ENCODE measurements at regions not wholly inside any gene's neighbourhood (a gene's known extent, or its start where the extent isn't known, plus 50 kb on each side); places are given as distances from the start of the nearest gene placed in this dataset.

DNA sequence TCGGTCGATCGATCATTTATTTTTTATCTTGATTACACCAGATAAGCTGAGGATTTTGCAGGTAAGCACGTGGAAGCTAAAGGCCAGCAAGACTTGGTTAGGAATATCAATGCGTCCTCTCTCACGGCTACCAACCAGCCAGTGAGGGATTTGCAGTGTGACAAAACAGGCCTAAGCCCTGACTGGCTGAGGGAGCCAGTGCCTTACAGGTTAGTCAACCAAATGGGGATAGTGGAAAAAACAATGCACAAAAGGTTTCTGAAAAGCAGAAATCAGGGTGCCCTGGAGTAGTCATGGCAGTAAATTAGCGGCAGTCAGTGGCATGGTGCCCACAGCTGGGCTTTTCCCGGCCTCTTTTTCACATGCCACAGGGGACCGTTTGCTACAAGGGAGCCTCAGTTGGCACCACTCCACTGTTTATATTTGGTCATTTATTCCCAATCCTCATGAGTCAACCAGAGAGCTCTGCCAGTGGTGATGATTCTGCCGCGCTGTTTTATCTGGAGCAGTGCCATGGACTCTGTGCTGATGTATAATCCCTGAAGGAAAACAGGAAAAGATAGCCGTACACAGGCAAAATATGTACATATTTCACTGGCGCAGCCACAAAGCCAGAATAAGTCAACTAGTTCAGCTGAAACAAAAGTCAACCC lies 167.6 kb downstream of the RHOU start:
- Mint-ChIP-seq H3K27me3 (ENCODE audit: low read depth) (peaks cover 10% of the 10 kb centered on the region), H3K4me1 (ENCODE audit: low read depth) (peaks cover 5% of the 10 kb centered on the region), H3K9me3 (ENCODE audit: insufficient read depth) (no peaks in the 10 kb centered on the region), H3K4me3 (no peak overlapping the region), H3K36me3 (ENCODE audit: low read depth) (no peaks in the 10 kb centered on the region), H3K27ac (no peak overlapping the region)
- no peak for DNase-seq
- ATAC-seq = no peak
- ChIA-PET POLR2A (no interaction called here), CTCF (no interaction called here)

DNA sequence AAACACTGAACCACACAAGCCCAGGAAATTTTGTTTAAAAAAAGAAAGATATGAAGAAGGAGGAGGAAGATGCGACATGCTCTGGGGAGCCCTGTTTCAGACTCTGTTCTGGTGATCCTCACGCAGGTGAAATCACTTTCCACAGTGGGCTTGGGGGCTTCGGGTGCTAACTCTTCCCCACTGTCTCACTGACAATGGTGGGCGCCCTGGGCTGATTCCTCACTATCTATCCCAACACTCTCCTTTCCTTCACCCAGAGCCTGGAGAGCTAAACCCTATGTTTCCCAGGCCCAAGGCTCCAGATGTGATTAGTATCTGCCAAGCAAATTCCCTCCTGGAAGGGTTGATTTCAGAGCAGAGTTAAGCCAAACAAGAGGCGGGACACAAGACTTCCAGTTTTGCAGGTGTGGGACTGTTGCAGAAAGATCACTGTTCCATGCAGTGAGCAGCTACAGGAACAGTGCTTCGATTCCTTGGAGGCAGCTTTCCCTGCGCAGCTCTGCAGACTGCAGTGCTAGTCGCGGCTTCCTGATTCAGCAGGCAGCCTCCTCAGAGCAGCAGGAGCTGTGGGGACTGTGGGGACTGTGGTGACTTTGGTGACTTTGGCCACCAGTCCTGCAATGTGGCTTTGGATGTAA lies 168.3 kb downstream of the RHOU start:
- CTCF ChIA-PET = no interaction called here
- Mint-ChIP-seq H3K27ac (no peak overlapping the region), H3K9me3 (ENCODE audit: insufficient read depth) (no peaks in the 10 kb centered on the region), H3K4me3 (no peak overlapping the region), H3K4me1 (ENCODE audit: low read depth) (peaks cover 5% of the 10 kb centered on the region), H3K27me3 (ENCODE audit: low read depth) (peaks cover 10% of the 10 kb centered on the region), H3K36me3 (ENCODE audit: low read depth) (no peaks in the 10 kb centered on the region)
- ATAC-seq = no peak
- no peak for DNase-seq
- POLR2A ChIA-PET = no interaction called here

- no peak for ATAC-seq
- Mint-ChIP-seq H3K36me3 (ENCODE audit: low read depth) (no peaks in the 10 kb centered on the region), H3K27ac (no peak overlapping the region), H3K4me3 (no peak overlapping the region), H3K9me3 (ENCODE audit: insufficient read depth) (no peaks in the 10 kb centered on the region), H3K4me1 (ENCODE audit: low read depth) (peaks cover 5% of the 10 kb centered on the region), H3K27me3 (ENCODE audit: low read depth) (peaks cover 12% of the 10 kb centered on the region)
- DNase-seq = no peak
- ChIA-PET POLR2A (no interaction called here), CTCF (no interaction called here)
Measured at GRCh38 chr1:228904222-228904621, 168.9 kb downstream of the RHOU start.

GRCh38 chr1:228905701-228906101 lies 170.4 kb downstream of the RHOU start:
- H3K27ac Mint-ChIP-seq = no peak overlapping the region
- no peak overlapping the region for H3K4me3 Mint-ChIP-seq
- DNase-seq (no peak), ATAC-seq (no peak)
- CTCF ChIA-PET = no interaction called here
- POLR2A ChIA-PET = no interaction called here
- peaks cover 5% of the 10 kb centered on the region for H3K4me1 Mint-ChIP-seq (ENCODE audit: low read depth)
- H3K36me3 Mint-ChIP-seq (ENCODE audit: low read depth) = no peaks in the 10 kb centered on the region
- H3K9me3 Mint-ChIP-seq (ENCODE audit: insufficient read depth) = no peaks in the 10 kb centered on the region
- H3K27me3 Mint-ChIP-seq (ENCODE audit: low read depth) = peaks cover 9% of the 10 kb centered on the region

GRCh38 chr1:228906223-228906860 lies 171.1 kb downstream of the RHOU start:
- Mint-ChIP-seq H3K36me3 (ENCODE audit: low read depth) (no peaks in the 10 kb centered on the region), H3K4me1 (ENCODE audit: low read depth) (peaks cover 5% of the 10 kb centered on the region), H3K4me3 (no peak overlapping the region), H3K27ac (peak overlapping the region; percentile 14), H3K27me3 (ENCODE audit: low read depth) (peaks cover 9% of the 10 kb centered on the region), H3K9me3 (ENCODE audit: insufficient read depth) (no peaks in the 10 kb centered on the region)
- POLR2A ChIA-PET = no interaction called here
- no peak for DNase-seq
- ATAC-seq = no peak
- CTCF ChIA-PET = no interaction called here

- Mint-ChIP-seq H3K9me3 (ENCODE audit: insufficient read depth) (no peaks in the 10 kb centered on the region), H3K36me3 (ENCODE audit: low read depth) (peaks cover 2% of the 10 kb centered on the region), H3K27ac (no peak overlapping the region), H3K4me3 (no peak overlapping the region), H3K27me3 (ENCODE audit: low read depth) (peaks cover 5% of the 10 kb centered on the region), H3K4me1 (ENCODE audit: low read depth) (peaks cover 5% of the 10 kb centered on the region)
- DNase-seq (no peak), ATAC-seq (no peak)
- POLR2A ChIA-PET = interaction anchor here (0.6 kb wide), 1 partner anchor 116 kb away, joined by 3 read pairs; no protein-coding TSS in a partner anchor
- CTCF ChIA-PET = no interaction called here
Measured at GRCh38 chr1:228911225-228912210, 176.2 kb downstream of the RHOU start.

DNA sequence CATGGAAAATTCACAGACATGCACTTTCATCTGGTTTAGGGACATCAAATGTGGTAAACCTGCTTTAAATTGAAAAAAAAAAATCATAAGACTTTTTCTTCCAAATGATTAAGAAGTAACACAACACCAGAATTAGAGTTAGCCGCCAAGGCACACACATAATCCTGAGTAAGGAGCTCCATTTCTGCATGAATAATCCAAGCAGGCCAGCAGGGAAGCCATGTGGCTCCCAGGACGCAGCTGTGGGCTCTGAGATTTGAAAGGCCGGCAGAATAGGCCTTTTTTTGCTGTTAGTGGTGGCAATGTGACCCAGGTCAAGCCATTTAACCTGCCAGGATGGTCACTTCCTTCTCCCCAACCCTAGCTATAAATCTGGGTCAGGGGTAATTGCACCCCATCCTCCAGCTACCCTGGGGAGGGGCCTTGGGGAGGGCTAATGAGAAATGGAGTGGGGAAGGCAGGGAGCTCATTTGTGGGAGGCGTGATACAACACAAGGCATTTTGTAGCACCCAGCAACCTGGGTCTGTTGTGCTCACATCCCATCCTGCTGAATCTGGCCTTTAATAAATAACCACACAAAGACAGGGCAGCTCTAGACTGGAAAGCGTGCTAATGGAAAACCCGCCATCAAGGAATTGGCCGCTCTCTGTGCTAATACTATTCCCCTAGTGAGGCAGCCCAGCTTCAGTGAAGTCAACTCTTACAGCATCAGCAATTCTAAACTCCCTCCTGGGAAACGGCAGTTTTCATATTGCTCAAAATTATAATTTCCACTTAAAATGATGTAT lies 178.5 kb downstream of the RHOU start:
- no peak for ATAC-seq
- Mint-ChIP-seq H3K9me3 (ENCODE audit: insufficient read depth) (no peaks in the 10 kb centered on the region), H3K27ac (no peak overlapping the region), H3K4me3 (no peak overlapping the region), H3K4me1 (ENCODE audit: low read depth) (peaks cover 5% of the 10 kb centered on the region), H3K36me3 (ENCODE audit: low read depth) (peaks cover 2% of the 10 kb centered on the region), H3K27me3 (ENCODE audit: low read depth) (peaks cover 2% of the 10 kb centered on the region)
- ChIA-PET POLR2A (no interaction called here), CTCF (interaction anchor here (1.3 kb wide), 1 partner anchor 12 kb away, joined by 3 read pairs; no protein-coding TSS in a partner anchor)
- no peak for DNase-seq

DNA sequence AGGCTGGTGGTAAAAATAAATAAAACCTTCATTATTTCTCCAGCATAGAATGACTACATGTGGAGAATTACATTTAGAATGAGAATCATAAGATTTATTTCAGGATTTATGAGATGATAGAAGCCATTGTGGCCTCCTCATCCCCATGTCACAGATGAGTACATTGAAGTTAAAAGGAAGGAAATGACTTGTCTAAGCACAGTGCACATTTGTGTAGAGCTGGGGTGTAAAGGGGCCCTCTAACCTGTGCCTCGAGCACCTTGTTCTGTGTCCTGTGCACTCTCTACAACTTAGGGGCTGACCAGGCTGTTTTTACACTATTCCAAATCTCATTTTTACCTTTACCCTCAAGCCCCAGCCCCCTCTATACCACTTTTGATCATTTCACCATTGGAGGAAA lies 179.4 kb downstream of the RHOU start:
- no peaks in the 10 kb centered on the region for H3K9me3 Mint-ChIP-seq (ENCODE audit: insufficient read depth)
- CTCF ChIA-PET = interaction anchor here (1.3 kb wide), 1 partner anchor 13 kb away, joined by 3 read pairs; no protein-coding TSS in a partner anchor

GRCh38 chr1:228917342-228917741 lies 182.1 kb downstream of the RHOU start:
- ATAC-seq = no peak

More for the DNA sequence above, 179.4 kb downstream of the RHOU start:
- no peak overlapping the region for H3K27ac Mint-ChIP-seq
- no peak for ATAC-seq
- DNase-seq = no peak
- POLR2A ChIA-PET = no interaction called here
- no peak overlapping the region for H3K4me3 Mint-ChIP-seq
- H3K27me3 Mint-ChIP-seq (ENCODE audit: low read depth) = no peaks in the 10 kb centered on the region
- peaks cover 5% of the 10 kb centered on the region for H3K4me1 Mint-ChIP-seq (ENCODE audit: low read depth)
- H3K36me3 Mint-ChIP-seq (ENCODE audit: low read depth) = peaks cover 2% of the 10 kb centered on the region

DNA sequence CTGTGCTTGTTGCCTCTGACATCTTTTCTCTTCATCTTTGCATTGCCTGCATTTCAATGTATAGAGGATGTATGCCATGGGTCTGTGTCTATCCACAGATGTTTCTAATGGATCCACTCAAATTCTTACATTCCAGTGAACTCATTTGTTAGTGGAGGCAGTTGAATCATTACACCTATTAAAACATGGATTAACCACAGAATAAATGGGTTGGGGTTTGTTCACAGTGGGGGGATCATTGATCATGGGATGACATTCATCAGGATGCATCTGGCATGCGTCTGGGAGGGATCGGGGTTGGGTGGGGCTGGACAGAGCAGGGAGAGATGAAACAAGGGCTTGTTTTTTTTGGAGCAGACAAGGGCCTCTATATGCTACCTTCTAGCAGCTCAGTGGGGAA lies 182.5 kb downstream of the RHOU start:
- ATAC-seq (no peak), DNase-seq (no peak)
- H3K36me3 Mint-ChIP-seq (ENCODE audit: low read depth) = peaks cover 4% of the 10 kb centered on the region
- H3K9me3 Mint-ChIP-seq (ENCODE audit: insufficient read depth) = no peaks in the 10 kb centered on the region
- ChIA-PET CTCF (no interaction called here), POLR2A (no interaction called here)
- no peaks in the 10 kb centered on the region for H3K27me3 Mint-ChIP-seq (ENCODE audit: low read depth)
- H3K4me3 Mint-ChIP-seq = no peak overlapping the region
- H3K4me1 Mint-ChIP-seq (ENCODE audit: low read depth) = peaks cover 31% of the 10 kb centered on the region
- H3K27ac Mint-ChIP-seq = no peak overlapping the region

More at GRCh38 chr1:228917342-228917741, 182.1 kb downstream of the RHOU start:
- Mint-ChIP-seq H3K36me3 (ENCODE audit: low read depth) (peaks cover 4% of the 10 kb centered on the region), H3K27ac (no peak overlapping the region), H3K27me3 (ENCODE audit: low read depth) (no peaks in the 10 kb centered on the region), H3K9me3 (ENCODE audit: insufficient read depth) (no peaks in the 10 kb centered on the region), H3K4me1 (ENCODE audit: low read depth) (peaks cover 28% of the 10 kb centered on the region), H3K4me3 (no peak overlapping the region)
- ChIA-PET CTCF (interaction anchor here (0.7 kb wide), 1 partner anchor 141 kb away, joined by 3 read pairs; no protein-coding TSS in a partner anchor), POLR2A (no interaction called here)
- no peak for DNase-seq

DNA sequence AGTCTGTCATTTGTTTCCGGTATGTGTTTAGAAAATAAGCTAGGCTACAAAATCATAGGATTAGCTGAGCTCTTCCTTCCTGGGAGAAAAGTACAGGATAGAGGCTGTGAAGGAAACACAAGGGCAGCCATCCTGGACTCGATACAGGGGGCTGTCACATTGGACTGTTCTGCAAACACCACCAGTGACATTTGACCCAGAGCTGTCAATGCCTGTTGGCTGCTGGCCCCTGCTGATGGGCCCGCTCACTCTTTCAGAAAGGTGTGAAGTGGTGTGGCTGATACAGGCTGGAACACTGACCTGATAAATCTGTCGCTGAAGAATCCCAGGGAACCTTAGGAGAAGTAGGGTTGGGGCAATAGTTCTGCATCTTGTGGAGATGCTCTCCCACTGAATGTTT lies 183.1 kb downstream of the RHOU start:
- H3K4me3 Mint-ChIP-seq = no peak overlapping the region
- peaks cover 32% of the 10 kb centered on the region for H3K4me1 Mint-ChIP-seq (ENCODE audit: low read depth)
- H3K36me3 Mint-ChIP-seq (ENCODE audit: low read depth) = peaks cover 4% of the 10 kb centered on the region
- ChIA-PET POLR2A (no interaction called here), CTCF (no interaction called here)
- ATAC-seq (no peak), DNase-seq (no peak)
- H3K9me3 Mint-ChIP-seq (ENCODE audit: insufficient read depth) = no peaks in the 10 kb centered on the region
- H3K27ac Mint-ChIP-seq = no peak overlapping the region
- no peaks in the 10 kb centered on the region for H3K27me3 Mint-ChIP-seq (ENCODE audit: low read depth)
